GM10248 (cell line): ENCODE measurements at regions not wholly inside any gene's neighbourhood (a gene's known extent, or its start where the extent isn't known, plus 50 kb on each side); places are given as distances from the start of the nearest gene placed in this dataset.

Experiments used
- CTCF ChIA-PET: fragments of 300-600 bp; sonication (Branson Sonifier 250); formaldehyde crosslinking; extraction: SDS; loops from one replicate; lab custom pipeline; 2021; ENCODE audit warnings: antibody characterized with exemption; lab: Yijun Ruan, JAX
- POLR2A ChIA-PET: fragments of 350-650 bp; sonication (Branson Sonifier 250); formaldehyde crosslinking; extraction: SDS; loops from one replicate; lab custom pipeline; 2020; ENCODE audit warnings: antibody characterized with exemption; lab: Yijun Ruan, JAX
- DNase-seq: peaks from one replicate; pipeline ENCODE4 v3.0.0; 2012; ENCODE audit errors: extremely low spot score
- TF ChIP-seq, protein P1 (sequence below): IDR thresholded peaks from 2 replicates; pipeline ENCODE4 v1.5.1; 2012; ENCODE audit warnings: mild to moderate bottlenecking, low read depth; ENCODE audit errors: extremely low read depth, missing control alignments, control extremely low read depth

DNA sequence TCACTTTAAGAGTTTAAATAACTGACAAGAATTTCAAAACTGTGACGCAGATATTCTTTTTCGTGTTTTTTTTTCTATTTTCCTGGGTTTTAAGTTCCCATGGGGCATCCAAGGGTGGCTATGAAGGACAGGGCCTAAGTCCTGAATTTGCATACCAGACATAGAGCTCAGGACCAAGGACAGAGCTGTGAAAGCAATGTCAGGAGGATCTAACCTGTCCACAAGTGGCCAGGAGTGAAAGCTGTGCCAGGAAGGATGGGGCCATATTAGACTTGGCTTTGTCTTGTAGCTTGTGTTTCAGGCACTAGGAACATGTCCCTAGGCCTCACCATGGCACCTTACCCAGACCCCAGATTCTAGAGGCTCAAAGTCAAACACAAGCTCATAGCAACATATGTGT, 289.4 kb upstream of the MIR17HG start:
- POLR2A ChIA-PET: no interaction called here
- no peak for DNase-seq
- CTCF ChIA-PET: interaction anchor here (1.0 kb wide), 1 partner anchor 9 kb away, joined by 4 read pairs; no protein-coding TSS in a partner anchor
- TF ChIP-seq, protein P1, sequence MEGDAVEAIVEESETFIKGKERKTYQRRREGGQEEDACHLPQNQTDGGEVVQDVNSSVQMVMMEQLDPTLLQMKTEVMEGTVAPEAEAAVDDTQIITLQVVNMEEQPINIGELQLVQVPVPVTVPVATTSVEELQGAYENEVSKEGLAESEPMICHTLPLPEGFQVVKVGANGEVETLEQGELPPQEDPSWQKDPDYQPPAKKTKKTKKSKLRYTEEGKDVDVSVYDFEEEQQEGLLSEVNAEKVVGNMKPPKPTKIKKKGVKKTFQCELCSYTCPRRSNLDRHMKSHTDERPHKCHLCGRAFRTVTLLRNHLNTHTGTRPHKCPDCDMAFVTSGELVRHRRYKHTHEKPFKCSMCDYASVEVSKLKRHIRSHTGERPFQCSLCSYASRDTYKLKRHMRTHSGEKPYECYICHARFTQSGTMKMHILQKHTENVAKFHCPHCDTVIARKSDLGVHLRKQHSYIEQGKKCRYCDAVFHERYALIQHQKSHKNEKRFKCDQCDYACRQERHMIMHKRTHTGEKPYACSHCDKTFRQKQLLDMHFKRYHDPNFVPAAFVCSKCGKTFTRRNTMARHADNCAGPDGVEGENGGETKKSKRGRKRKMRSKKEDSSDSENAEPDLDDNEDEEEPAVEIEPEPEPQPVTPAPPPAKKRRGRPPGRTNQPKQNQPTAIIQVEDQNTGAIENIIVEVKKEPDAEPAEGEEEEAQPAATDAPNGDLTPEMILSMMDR: no peak

DNA sequence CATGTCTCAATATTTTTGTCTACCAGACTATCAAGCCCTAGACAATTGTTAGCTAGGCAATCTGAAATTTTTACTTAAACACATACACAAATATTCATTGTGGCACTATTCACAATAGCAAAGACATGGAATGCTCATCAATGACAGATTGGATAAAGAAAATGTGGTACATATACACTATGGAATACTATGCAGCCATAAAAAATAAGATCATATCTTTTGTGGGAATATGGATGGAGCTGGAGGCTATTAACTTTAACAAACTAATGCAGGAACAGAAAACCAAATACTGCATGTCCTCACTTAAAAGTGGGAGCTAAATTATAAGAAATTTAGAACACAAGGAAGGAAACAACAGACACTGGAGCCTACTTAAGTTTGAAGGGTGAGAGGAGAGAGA, 288.6 kb upstream of the MIR17HG start:
- TF ChIP-seq, protein P1: no peak
- no peak for DNase-seq
- ChIA-PET CTCF (interaction anchor here (1.0 kb wide), 1 partner anchor 8 kb away, joined by 4 read pairs; no protein-coding TSS in a partner anchor), POLR2A (no interaction called here)

DNA sequence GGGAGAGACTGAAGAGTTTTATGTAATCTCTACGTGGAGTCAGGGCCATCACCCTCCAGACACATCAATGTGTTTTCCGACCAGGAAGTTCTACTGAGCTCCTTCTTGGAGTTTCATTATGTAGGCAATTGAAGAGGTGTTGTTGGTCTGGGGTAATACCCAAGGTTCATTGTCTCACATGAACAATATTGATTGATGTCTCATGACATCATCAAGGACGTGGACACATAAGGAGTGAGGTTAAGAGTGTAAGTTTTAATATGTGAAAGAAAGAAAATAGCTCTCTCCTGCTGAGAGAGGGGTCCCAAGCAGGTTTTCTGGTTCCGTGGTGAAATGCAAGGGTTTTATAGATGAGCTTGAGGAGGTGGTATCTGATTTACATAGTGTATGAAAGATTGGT, 280.7 kb upstream of the MIR17HG start:
- TF ChIP-seq, protein P1: no peak
- ChIA-PET CTCF (interaction anchor here (1.2 to 2.2 kb wide), 3 partner anchors 8 to 11 kb away, joined by 4 to 10 read pairs (median 4); no protein-coding TSS in a partner anchor), POLR2A (no interaction called here)
- no peak for DNase-seq

DNA sequence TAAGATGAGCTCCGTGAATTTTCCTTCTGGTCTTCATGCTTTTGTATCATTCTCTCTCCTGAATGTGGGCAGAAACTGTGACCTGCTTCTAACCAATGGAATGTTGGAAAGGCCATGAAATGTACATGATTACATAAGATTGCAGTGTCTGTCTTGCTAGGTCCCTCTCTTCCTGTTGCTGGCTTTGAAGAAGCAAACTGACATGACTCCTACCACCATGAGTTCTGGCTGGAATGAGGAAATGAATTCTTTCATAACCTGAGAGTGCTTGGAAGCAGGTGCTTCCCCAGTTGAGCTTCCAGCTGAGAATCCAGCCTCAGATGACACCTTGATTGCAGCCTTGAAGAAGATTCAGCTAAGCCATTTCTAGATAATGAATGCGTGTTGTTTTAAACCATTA, 275.0 kb upstream of the MIR17HG start:
- ChIA-PET POLR2A (no interaction called here), CTCF (no interaction called here)
- TF ChIP-seq, protein P1: no peak
- no peak for DNase-seq

DNA sequence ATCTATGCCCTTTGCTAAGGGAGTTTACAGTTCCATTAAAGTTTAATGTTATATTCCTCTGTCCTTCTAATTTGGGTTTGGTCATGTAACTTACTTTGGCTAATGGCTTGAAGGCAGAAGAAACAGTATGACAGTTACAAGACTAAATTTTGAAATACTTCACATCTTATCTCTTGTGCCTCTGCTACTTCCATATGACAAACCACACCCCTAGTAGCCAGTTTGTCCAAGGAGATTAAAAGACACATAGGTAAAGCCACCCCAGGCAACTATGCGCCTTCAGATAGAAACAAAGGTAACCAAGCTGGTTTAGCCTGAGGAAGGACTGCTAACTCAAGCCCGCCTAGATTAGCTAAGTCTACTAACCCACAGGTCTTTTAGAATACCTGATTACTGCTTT, 273.4 kb upstream of the MIR17HG start:
- POLR2A ChIA-PET: no interaction called here
- DNase-seq: no peak
- TF ChIP-seq, protein P1: no peak
- CTCF ChIA-PET: interaction anchor here (0.7 to 1.3 kb wide), 2 partner anchors 14 to 26 kb away, joined by 3 to 5 read pairs; no protein-coding TSS in a partner anchor

DNA sequence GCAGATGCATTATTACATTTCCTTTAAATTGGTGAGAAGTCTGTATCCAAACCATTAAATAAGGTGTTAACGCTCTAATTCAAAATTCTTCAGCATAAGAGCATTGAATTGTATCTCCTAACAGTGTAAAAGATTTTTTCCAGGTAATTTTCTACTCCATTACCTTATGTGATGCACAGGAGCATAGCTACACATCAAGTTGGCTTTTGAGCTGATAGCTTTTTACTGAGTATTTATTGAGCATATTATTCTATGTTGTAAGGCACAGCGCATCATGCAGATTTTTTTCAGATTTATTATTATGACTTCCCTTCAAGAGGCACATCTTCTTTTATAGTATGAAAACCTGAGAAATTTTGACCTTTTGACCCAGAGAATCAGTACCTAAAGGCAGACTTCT, 270.7 kb upstream of the MIR17HG start:
- ChIA-PET CTCF (interaction anchor here (1.5 to 2.3 kb wide), 2 partner anchors 10 to 108 kb away, joined by 6 to 10 read pairs; no protein-coding TSS in a partner anchor), POLR2A (no interaction called here)
- TF ChIP-seq, protein P1: no peak
- DNase-seq: no peak
